HCT116 (cell line): ENCODE measurements at regions not wholly inside any gene's neighbourhood (a gene's known extent, or its start where the extent isn't known, plus 50 kb on each side); places are given as distances from the start of the nearest gene placed in this dataset.

Experiments used
- ATAC-seq: fragments of 200-7000 bp; cut with Tn5 transposase; 2 replicates; pipeline ENCODE4 v1.9.1; 2020; ENCODE audit warnings: mild to moderate bottlenecking, moderate library complexity
- BruUV-seq: library from RNA; stranded (reverse); fragments of 400-500 nt; replicated peaks from 2 replicates; lab custom pipeline; 2021; lab: Mats Ljungman, UMichigan
- CTCF ChIA-PET: fragments of 300-600 bp; sonication (Branson Sonifier 250); formaldehyde crosslinking; loops from one replicate; lab custom pipeline; 2021; ENCODE audit warnings: antibody characterized with exemption; lab: Charles Lee
- POLR2A ChIA-PET: fragments of 300-600, 350-600 bp; sonication (Branson Sonifier 250); formaldehyde crosslinking; loops from one replicate; lab custom pipeline; 2021; ENCODE audit warnings: antibody characterized with exemption; lab: Charles Lee
- RAD21 ChIA-PET, 2 experiments: fragments of 300-600 bp; sonication (Branson Sonifier 250); formaldehyde crosslinking; loops; one replicate each; lab custom pipeline; 2023; ENCODE audit warnings: low total read pairs in 2 of 2; ENCODE audit not compliant: uncharacterized antibody in 2 of 2, unreplicated experiment in 2 of 2, low non-redundant PET in 1 of 2; lab: Charles Lee
- DNase-seq: peaks from one replicate; pipeline ENCODE4 v3.0.0-alpha.2; 2010; ENCODE audit warnings: low read depth, low spot score
- H2AFZ ChIP-seq: fragments of 200-600 bp; shearing (Covaris generic), sonication (generic); 2 replicates; pipeline ENCODE4 v1.6.1; 2017; ENCODE audit warnings: low read depth, mixed run types, mixed read lengths, antibody characterized with exemption, low read length; ENCODE audit not compliant: poor library complexity, severe bottlenecking
- H3K27ac ChIP-seq: 2 replicates; pipeline ENCODE4 v1.5.1; 2012; ENCODE audit warnings: low read depth, low read length
- H3K27me3 ChIP-seq: fragments of 200-600 bp; sonication (generic); 2 replicates; pipeline ENCODE4 v1.6.1; 2016; ENCODE audit warnings: mixed run types, low read length, mixed read lengths; ENCODE audit not compliant: insufficient read depth
- H3K36me3 ChIP-seq, 2 experiments: fragments of 200-500 bp in 1 of 2; fragments of 200-600 bp in 1 of 2; sonication (Bioruptor generic) in 1 of 2; sonication (generic) in 1 of 2; 2 replicates each; pipeline versions ENCODE4 v1.5.1 to v1.6.1; 2014 to 2016; ENCODE audit warnings: low read length in 2 of 2, inconsistent platforms in 1 of 2, mixed read lengths in 1 of 2, mixed run types in 1 of 2; ENCODE audit not compliant: insufficient read depth in 2 of 2, control insufficient read depth in 1 of 2
- H3K4me1 ChIP-seq, 2 experiments: fragments of 200-600 bp in 1 of 2; sonication (generic) in 1 of 2; 2 replicates each; pipeline versions ENCODE4 v1.5.1 to v1.6.1; 2012 to 2017; ENCODE audit warnings: low read length in 2 of 2, inconsistent platforms in 1 of 2, mild to moderate bottlenecking in 1 of 2, mixed read lengths in 1 of 2, mixed run types in 1 of 2, moderate library complexity in 1 of 2; ENCODE audit not compliant: insufficient read depth in 2 of 2, control insufficient read depth in 1 of 2
- H3K4me2 ChIP-seq: fragments of 200-600 bp; sonication (generic); 2 replicates; pipeline ENCODE4 v1.6.1; 2017; ENCODE audit warnings: mixed run types, low read length, mixed read lengths
- H3K4me3 ChIP-seq, 2 experiments: fragments of 200-600 bp in 1 of 2; sonication (generic) in 1 of 2; replicated peaks in 1 of 2; 2 replicates each; pipeline ENCODE4 v1.5.1; 2011 to 2016; ENCODE audit warnings: low read length in 2 of 2, control low read depth in 1 of 2, low read depth in 1 of 2, mild to moderate bottlenecking in 1 of 2, mixed read lengths in 1 of 2, mixed run types in 1 of 2
- H3K79me2 ChIP-seq: fragments of 200-600 bp; sonication (generic); 2 replicates; pipeline ENCODE4 v1.6.1; 2017; ENCODE audit warnings: mild to moderate bottlenecking, mixed run types, low read length, moderate library complexity, mixed read lengths; ENCODE audit not compliant: insufficient read depth
- H3K9ac ChIP-seq: fragments of 200-600 bp; sonication (generic); 2 replicates; pipeline ENCODE4 v1.6.1; 2016; ENCODE audit warnings: low read length, mixed read lengths
- H3K9me2 ChIP-seq: fragments of 200-600 bp; sonication (generic), shearing (Covaris generic); 2 replicates; pipeline ENCODE4 v1.6.1; 2017; ENCODE audit warnings: mixed run types, mild to moderate bottlenecking, moderate library complexity; ENCODE audit not compliant: insufficient read depth
- H3K9me3 ChIP-seq, 2 experiments: fragments of 200-500 bp in 1 of 2; fragments of 200-600 bp in 1 of 2; sonication (Bioruptor generic) in 1 of 2; sonication (generic) in 1 of 2; 2 replicates each; pipeline ENCODE4 v1.6.1; 2014 to 2017; ENCODE audit warnings: low read length in 2 of 2, mixed read lengths in 2 of 2, inconsistent platforms in 1 of 2, low read depth in 1 of 2, mild to moderate bottlenecking in 1 of 2, mixed run types in 1 of 2, moderate library complexity in 1 of 2; ENCODE audit not compliant: control insufficient read depth in 1 of 2, insufficient read depth in 1 of 2
- H4K20me1 ChIP-seq: fragments of 200-600 bp; sonication (generic), shearing (Covaris generic); 2 replicates; pipeline ENCODE4 v1.6.1; 2017; ENCODE audit warnings: mixed run types, mild to moderate bottlenecking, moderate library complexity; ENCODE audit not compliant: insufficient read depth
- CEBPB ChIP-seq: IDR thresholded peaks from 2 replicates; pipeline ENCODE4 v1.6.1; 2012; ENCODE audit warnings: low read depth
- EGR1 ChIP-seq: IDR thresholded peaks from 2 replicates; pipeline ENCODE4 v1.6.1; 2012; ENCODE audit warnings: low read depth
- EZH2 ChIP-seq: fragments of 200-600 bp; sonication (generic); IDR thresholded peaks from 2 replicates; pipeline ENCODE4 v1.6.1; 2017; ENCODE audit warnings: antibody characterized with exemption, mixed run types
- EZH2phosphoT487 ChIP-seq: fragments of 200-600 bp; IDR thresholded peaks from 2 replicates; pipeline ENCODE4 v1.6.1; 2018; ENCODE audit warnings: antibody characterized with exemption, borderline replicate concordance
- FOSL1 ChIP-seq: IDR thresholded peaks from 2 replicates; pipeline ENCODE4 v1.6.1; 2012; ENCODE audit warnings: low read depth
- JUND ChIP-seq: IDR thresholded peaks from 2 replicates; pipeline ENCODE4 v1.6.1; 2012
- POLR2A ChIP-seq: IDR thresholded peaks from 2 replicates; pipeline ENCODE4 v1.7.0; 2011; ENCODE audit warnings: borderline replicate concordance; ENCODE audit not compliant: insufficient read depth, insufficient read length; ENCODE audit errors: extremely low read depth
- POLR2AphosphoS5 ChIP-seq: IDR thresholded peaks from 2 replicates; pipeline ENCODE4 v1.6.1; 2011; ENCODE audit warnings: mild to moderate bottlenecking, low read depth, low read length, moderate library complexity
- RAD21 ChIP-seq: IDR thresholded peaks from 2 replicates; pipeline ENCODE4 v1.6.1; 2012; ENCODE audit warnings: low read depth, mild to moderate bottlenecking
- SP1 ChIP-seq: IDR thresholded peaks from 2 replicates; pipeline ENCODE4 v1.6.1; 2012; ENCODE audit warnings: low read depth
- SRF ChIP-seq: IDR thresholded peaks from 2 replicates; pipeline ENCODE4 v1.6.1; 2012; ENCODE audit warnings: low read depth
- TCF7L2 ChIP-seq: IDR thresholded peaks from 2 replicates; pipeline ENCODE4 v1.7.0; 2011; ENCODE audit warnings: borderline replicate concordance, inconsistent platforms; ENCODE audit not compliant: insufficient read depth, insufficient read length; ENCODE audit errors: extremely low read depth
- YY1 ChIP-seq: IDR thresholded peaks from 2 replicates; pipeline ENCODE4 v1.6.1; 2011; ENCODE audit warnings: low read length, low read depth, moderate library complexity, mild to moderate bottlenecking; ENCODE audit not compliant: insufficient replicate concordance; ENCODE audit errors: extremely low read depth
- ZBTB33 ChIP-seq: IDR thresholded peaks from 2 replicates; pipeline ENCODE4 v1.6.1; 2011; ENCODE audit warnings: mild to moderate bottlenecking, low read length, moderate library complexity; ENCODE audit not compliant: insufficient replicate concordance; ENCODE audit errors: extremely low read depth
- ZFX ChIP-seq: fragments of 450-650 bp; IDR thresholded peaks from 2 replicates; pipeline ENCODE4 v1.6.1; 2017
- ZNF274 ChIP-seq: fragments of 200-500 bp; sonication (Bioruptor generic); IDR thresholded peaks from 2 replicates; pipeline ENCODE4 v1.6.1; 2014; ENCODE audit warnings: mild to moderate bottlenecking, low read depth, low read length, inconsistent platforms
- intact Hi-C: fragments of 100-400 bp; cut with micrococcal nuclease; formaldehyde crosslinking; loops from 2 replicates; pipeline ENCODE4 v1.10.0; 2022
- TF ChIP-seq, protein P1 (sequence below): IDR thresholded peaks from 2 replicates; pipeline ENCODE4 v1.6.1; 2012
- TF ChIP-seq, protein P2 (sequence below): IDR thresholded peaks from 2 replicates; pipeline ENCODE4 v1.6.1; 2012; ENCODE audit warnings: low read depth
- TF ChIP-seq, protein P3 (sequence below): IDR thresholded peaks from 2 replicates; pipeline ENCODE4 v1.6.1; 2012

GRCh38 chr6:105561486-105561885 is 158.6 kb upstream of the PREP start:
- H2AFZ ChIP-seq: no peak overlapping the region
- H3K9me2 ChIP-seq: no peaks in the 10 kb centered on the region
- no peak for DNase-seq
- ChIA-PET POLR2A (no interaction called here), RAD21 (no interaction called here), CTCF (no interaction called here)
- intact Hi-C loops: no loop called here
- no TSS peak for BruUV-seq
- no peak overlapping the region for H3K4me2 ChIP-seq
- no peak overlapping the region for H3K27ac ChIP-seq
- no peak overlapping the region for H3K9ac ChIP-seq
- no peaks in the 10 kb centered on the region for H3K79me2 ChIP-seq
- H3K9me3 ChIP-seq: no peaks in the 10 kb centered on the region
- ATAC-seq: no peak
- no peaks in the 10 kb centered on the region for H3K27me3 ChIP-seq
- H3K4me1 ChIP-seq: no peaks in the 10 kb centered on the region
- H4K20me1 ChIP-seq: no peaks in the 10 kb centered on the region
- TF ChIP-seq POLR2A (no peak), ZNF274 (no peak), TCF7L2 (no peak), EZH2phosphoT487 (no peak), SP1 (no peak), YY1 (no peak), CEBPB (no peak), ZBTB33 (no peak), FOSL1 (no peak), ZFX (no peak), EGR1 (no peak), SRF (no peak), RAD21 (no peak), JUND (no peak), EZH2 (no peak), POLR2AphosphoS5 (no peak)
- TF ChIP-seq, protein P1, sequence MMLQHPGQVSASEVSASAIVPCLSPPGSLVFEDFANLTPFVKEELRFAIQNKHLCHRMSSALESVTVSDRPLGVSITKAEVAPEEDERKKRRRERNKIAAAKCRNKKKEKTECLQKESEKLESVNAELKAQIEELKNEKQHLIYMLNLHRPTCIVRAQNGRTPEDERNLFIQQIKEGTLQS: no peak
- TF ChIP-seq, protein P2, sequence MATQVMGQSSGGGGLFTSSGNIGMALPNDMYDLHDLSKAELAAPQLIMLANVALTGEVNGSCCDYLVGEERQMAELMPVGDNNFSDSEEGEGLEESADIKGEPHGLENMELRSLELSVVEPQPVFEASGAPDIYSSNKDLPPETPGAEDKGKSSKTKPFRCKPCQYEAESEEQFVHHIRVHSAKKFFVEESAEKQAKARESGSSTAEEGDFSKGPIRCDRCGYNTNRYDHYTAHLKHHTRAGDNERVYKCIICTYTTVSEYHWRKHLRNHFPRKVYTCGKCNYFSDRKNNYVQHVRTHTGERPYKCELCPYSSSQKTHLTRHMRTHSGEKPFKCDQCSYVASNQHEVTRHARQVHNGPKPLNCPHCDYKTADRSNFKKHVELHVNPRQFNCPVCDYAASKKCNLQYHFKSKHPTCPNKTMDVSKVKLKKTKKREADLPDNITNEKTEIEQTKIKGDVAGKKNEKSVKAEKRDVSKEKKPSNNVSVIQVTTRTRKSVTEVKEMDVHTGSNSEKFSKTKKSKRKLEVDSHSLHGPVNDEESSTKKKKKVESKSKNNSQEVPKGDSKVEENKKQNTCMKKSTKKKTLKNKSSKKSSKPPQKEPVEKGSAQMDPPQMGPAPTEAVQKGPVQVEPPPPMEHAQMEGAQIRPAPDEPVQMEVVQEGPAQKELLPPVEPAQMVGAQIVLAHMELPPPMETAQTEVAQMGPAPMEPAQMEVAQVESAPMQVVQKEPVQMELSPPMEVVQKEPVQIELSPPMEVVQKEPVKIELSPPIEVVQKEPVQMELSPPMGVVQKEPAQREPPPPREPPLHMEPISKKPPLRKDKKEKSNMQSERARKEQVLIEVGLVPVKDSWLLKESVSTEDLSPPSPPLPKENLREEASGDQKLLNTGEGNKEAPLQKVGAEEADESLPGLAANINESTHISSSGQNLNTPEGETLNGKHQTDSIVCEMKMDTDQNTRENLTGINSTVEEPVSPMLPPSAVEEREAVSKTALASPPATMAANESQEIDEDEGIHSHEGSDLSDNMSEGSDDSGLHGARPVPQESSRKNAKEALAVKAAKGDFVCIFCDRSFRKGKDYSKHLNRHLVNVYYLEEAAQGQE: no peak
- TF ChIP-seq, protein P3, sequence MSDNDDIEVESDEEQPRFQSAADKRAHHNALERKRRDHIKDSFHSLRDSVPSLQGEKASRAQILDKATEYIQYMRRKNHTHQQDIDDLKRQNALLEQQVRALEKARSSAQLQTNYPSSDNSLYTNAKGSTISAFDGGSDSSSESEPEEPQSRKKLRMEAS: no peak
- TF ChIP-seq, all 23 proteins: peak for 0
- Histone ChIP-seq H3K4me3 (no peak overlapping the region), H3K36me3 (no peaks in the 10 kb centered on the region)
